ENCODE measurements at regions not wholly inside any gene's neighbourhood (a gene's known extent, or its start where the extent isn't known, plus 50 kb on each side); places are given as distances from the start of the nearest gene placed in this dataset.

- TF ChIP-seq CTCF (conservative IDR thresholded peaks at IDR 0.05) = no peak
- H3K27ac ChIP-seq = no peak overlapping the region
Observed at GRCh38 chr12:34394211-34395055, 372.1 kb downstream of the ALG10 start.

GRCh38 chr12:34395056-34396005, 373.0 kb downstream of the ALG10 start:
- no peak for TF ChIP-seq CTCF (conservative IDR thresholded peaks at IDR 0.05)
- no peak overlapping the region for H3K27ac ChIP-seq

GRCh38 chr12:34396006-34396860, 373.9 kb downstream of the ALG10 start:
- TF ChIP-seq CTCF (conservative IDR thresholded peaks at IDR 0.05) = no peak
- H3K27ac ChIP-seq = no peak overlapping the region

GRCh38 chr12:34396861-34397590, 374.7 kb downstream of the ALG10 start:
- TF ChIP-seq CTCF (conservative IDR thresholded peaks at IDR 0.05) = no peak
- no peak overlapping the region for H3K27ac ChIP-seq

GRCh38 chr12:34397591-34398365, 375.5 kb downstream of the ALG10 start:
- TF ChIP-seq CTCF (conservative IDR thresholded peaks at IDR 0.05) = no peak
- no peak overlapping the region for H3K27ac ChIP-seq

GRCh38 chr12:34398366-34398705, 376.0 kb downstream of the ALG10 start:
- no peak overlapping the region for H3K27ac ChIP-seq
- TF ChIP-seq CTCF (conservative IDR thresholded peaks at IDR 0.05) = no peak

Measured in VCaP (cell line).